ENCODE measurements at regions not wholly inside any gene's neighbourhood (a gene's known extent, or its start where the extent isn't known, plus 50 kb on each side); places are given as distances from the start of the nearest gene placed in this dataset.

DNA sequence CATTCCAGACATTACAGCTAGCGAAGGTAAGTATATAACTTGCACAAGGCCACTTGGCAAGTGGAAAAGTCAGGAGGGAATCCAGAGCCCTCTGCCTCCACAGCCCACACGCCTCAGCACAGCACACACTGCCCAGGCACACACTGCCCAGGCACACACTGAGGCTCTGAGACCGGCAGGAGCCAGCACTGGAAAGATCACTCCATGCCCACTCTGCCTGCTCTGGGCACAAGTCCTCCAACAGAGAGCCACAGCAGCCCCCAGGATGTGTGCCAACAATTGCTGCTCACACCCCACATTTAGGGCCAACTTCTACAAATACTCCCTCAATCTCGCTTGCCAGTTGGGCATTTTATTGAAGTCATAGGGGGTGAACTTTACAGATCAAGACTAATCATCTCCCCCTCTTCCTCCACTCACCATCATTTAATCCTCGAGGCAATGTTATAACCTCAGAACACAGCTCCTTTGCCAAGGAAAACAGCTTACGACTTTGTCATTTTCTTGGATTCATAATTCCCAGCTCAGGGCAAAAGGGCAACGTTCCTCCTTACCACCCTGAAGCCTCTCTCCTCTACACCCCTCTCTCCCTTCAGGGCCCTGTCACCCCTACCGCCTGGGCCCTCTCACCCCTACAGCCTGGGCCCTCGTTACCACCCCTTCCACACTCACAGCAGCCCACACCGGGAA, 53.0 kb upstream of the TPM1 start:
- no peak overlapping the region for H3K4me3 ChIP-seq (ENCODE audit: low read length)
- H3K9me3 ChIP-seq (ENCODE audit: insufficient read depth, low read length) = no peaks in the 10 kb centered on the region
- peaks cover 12% of the 10 kb centered on the region; the same call in 1 of the 2 replicates for H3K27me3 ChIP-seq (ENCODE audit: low read depth, low read length)
- no peaks in the 10 kb centered on the region for H3K79me2 ChIP-seq (ENCODE audit: low read length)
- H3K4me1 ChIP-seq (ENCODE audit: low read length) = no peaks in the 10 kb centered on the region
- no peak overlapping the region for H3K9ac ChIP-seq (ENCODE audit: low read length)
- H3K27ac ChIP-seq (ENCODE audit: low read length) = no peak overlapping the region
- no peak overlapping the region for H2AFZ ChIP-seq (ENCODE audit: low read depth, low read length)
- TF ChIP-seq EZH2phosphoT487 (IDR thresholded peaks at IDR 0.05; ENCODE audit: low read depth) = no peak
- TF ChIP-seq, protein P1, sequence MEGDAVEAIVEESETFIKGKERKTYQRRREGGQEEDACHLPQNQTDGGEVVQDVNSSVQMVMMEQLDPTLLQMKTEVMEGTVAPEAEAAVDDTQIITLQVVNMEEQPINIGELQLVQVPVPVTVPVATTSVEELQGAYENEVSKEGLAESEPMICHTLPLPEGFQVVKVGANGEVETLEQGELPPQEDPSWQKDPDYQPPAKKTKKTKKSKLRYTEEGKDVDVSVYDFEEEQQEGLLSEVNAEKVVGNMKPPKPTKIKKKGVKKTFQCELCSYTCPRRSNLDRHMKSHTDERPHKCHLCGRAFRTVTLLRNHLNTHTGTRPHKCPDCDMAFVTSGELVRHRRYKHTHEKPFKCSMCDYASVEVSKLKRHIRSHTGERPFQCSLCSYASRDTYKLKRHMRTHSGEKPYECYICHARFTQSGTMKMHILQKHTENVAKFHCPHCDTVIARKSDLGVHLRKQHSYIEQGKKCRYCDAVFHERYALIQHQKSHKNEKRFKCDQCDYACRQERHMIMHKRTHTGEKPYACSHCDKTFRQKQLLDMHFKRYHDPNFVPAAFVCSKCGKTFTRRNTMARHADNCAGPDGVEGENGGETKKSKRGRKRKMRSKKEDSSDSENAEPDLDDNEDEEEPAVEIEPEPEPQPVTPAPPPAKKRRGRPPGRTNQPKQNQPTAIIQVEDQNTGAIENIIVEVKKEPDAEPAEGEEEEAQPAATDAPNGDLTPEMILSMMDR (IDR thresholded peaks at IDR 0.05; ENCODE audit: low read depth, low read length) = no peak
- H3K36me3 ChIP-seq (replicated peaks; ENCODE audit: low read depth, low read length) = no peaks in the 10 kb centered on the region
- no peak overlapping the region for H3K4me2 ChIP-seq (ENCODE audit: low read length)
- no peaks in the 10 kb centered on the region for H4K20me1 ChIP-seq (ENCODE audit: insufficient read depth, low read length)

DNA sequence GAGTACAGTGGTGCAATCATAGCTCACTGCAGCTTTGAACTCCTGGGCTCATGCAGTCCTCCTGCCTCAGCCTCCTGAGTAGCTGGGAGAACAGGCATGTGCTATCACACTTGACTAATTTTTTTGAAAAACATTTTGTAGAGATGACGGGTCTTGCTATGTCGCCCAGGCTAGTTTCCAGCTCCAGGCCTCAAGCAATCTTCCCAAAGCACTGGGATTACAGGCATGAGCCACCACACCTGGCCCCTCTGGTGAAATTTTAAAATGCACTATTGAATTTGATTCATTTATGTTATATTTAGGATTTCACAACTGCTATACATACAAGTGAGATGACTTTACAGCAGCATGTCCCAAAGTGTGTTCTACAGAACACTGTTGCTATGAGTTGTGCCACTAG, 50.8 kb upstream of the TPM1 start:
- H3K9ac ChIP-seq (ENCODE audit: low read length) = no peak overlapping the region

DNA sequence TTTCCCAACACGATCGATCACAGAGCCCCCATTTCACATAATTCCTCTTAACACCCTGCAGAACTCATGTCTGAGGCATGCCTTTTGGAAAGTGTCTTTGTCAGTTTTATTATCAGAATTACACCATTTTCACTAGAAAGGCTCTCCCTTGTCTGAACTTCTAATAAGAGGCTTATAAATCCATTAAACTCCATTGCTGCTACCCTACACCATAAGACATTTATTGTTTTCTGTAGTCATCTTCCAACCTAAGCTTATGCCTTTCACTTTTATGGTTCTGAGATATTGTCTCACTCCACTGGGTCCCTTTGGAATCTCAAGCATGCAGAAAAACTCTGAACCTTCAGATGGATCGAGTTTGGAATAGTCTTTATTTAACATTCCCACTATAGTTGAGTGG, 50.2 kb upstream of the TPM1 start:
- no peaks in the 10 kb centered on the region for H4K20me1 ChIP-seq (ENCODE audit: insufficient read depth, low read length)
- H3K4me3 ChIP-seq (ENCODE audit: low read length) = no peak overlapping the region
- H3K9me3 ChIP-seq (ENCODE audit: insufficient read depth, low read length) = no peaks in the 10 kb centered on the region
- no peaks in the 10 kb centered on the region for H3K4me1 ChIP-seq (ENCODE audit: low read length)
- no peaks in the 10 kb centered on the region for H3K79me2 ChIP-seq (ENCODE audit: low read length)
- no peak overlapping the region for H2AFZ ChIP-seq (ENCODE audit: low read depth, low read length)
- H3K36me3 ChIP-seq (replicated peaks; ENCODE audit: low read depth, low read length) = no peaks in the 10 kb centered on the region
- TF ChIP-seq, protein P1 (IDR thresholded peaks at IDR 0.05; ENCODE audit: low read depth, low read length) = no peak
- no peak for TF ChIP-seq EZH2phosphoT487 (IDR thresholded peaks at IDR 0.05; ENCODE audit: low read depth)
- no peak overlapping the region for H3K4me2 ChIP-seq (ENCODE audit: low read length)
- no peak overlapping the region for H3K27ac ChIP-seq (ENCODE audit: low read length)
- H3K9ac ChIP-seq (ENCODE audit: low read length) = no peak overlapping the region
- peaks cover 12% of the 10 kb centered on the region; the same call in 1 of the 2 replicates for H3K27me3 ChIP-seq (ENCODE audit: low read depth, low read length)

More for the DNA sequence above, 50.8 kb upstream of the TPM1 start:
- TF ChIP-seq EZH2phosphoT487 (IDR thresholded peaks at IDR 0.05; ENCODE audit: low read depth) = no peak
- TF ChIP-seq, protein P1 (IDR thresholded peaks at IDR 0.05; ENCODE audit: low read depth, low read length) = no peak
- Histone ChIP-seq H2AFZ (ENCODE audit: low read depth, low read length) (no peak overlapping the region), H3K4me2 (ENCODE audit: low read length) (no peak overlapping the region), H3K36me3 (replicated peaks; ENCODE audit: low read depth, low read length) (no peaks in the 10 kb centered on the region), H3K9me3 (ENCODE audit: insufficient read depth, low read length) (no peaks in the 10 kb centered on the region), H3K4me1 (ENCODE audit: low read length) (no peaks in the 10 kb centered on the region), H4K20me1 (ENCODE audit: insufficient read depth, low read length) (no peaks in the 10 kb centered on the region), H3K27me3 (ENCODE audit: low read depth, low read length) (peaks cover 12% of the 10 kb centered on the region; the same call in 1 of the 2 replicates), H3K27ac (ENCODE audit: low read length) (no peak overlapping the region), H3K79me2 (ENCODE audit: low read length) (no peaks in the 10 kb centered on the region), H3K4me3 (ENCODE audit: low read length) (no peak overlapping the region)

All from OCI-LY3 (cell line).